ENCODE measurements at regions not wholly inside any gene's neighbourhood (a gene's known extent, or its start where the extent isn't known, plus 50 kb on each side); places are given as distances from the start of the nearest gene placed in this dataset.

GRCh38 chr1:93758842-93759515 lies 77.3 kb upstream of the BCAR3 start (continued):
- TF ChIP-seq CTCF (IDR thresholded peaks at IDR 0.05; ENCODE audit: poor library complexity, severe bottlenecking): no peak
- no peak for TF ChIP-seq TAF1 (IDR thresholded peaks at IDR 0.05; ENCODE audit: low read depth)

GRCh38 chr1:93757256-93758036 lies 75.8 kb upstream of the BCAR3 start:
- H3K9me2 ChIP-seq (ENCODE audit: insufficient read depth, low read length): no peaks in the 10 kb centered on the region
- no peak overlapping the region for H3K4me3 ChIP-seq (ENCODE audit: low read length)
- H4K20me1 ChIP-seq (ENCODE audit: insufficient read depth): no peaks in the 10 kb centered on the region
- H3K36me3 ChIP-seq (ENCODE audit: insufficient read depth, low read length): no peaks in the 10 kb centered on the region
- no peaks in the 10 kb centered on the region for H3F3A ChIP-seq (ENCODE audit: insufficient read depth, low read length, poor library complexity, severe bottlenecking)
- no peak overlapping the region for H3K9ac ChIP-seq (ENCODE audit: low read length)
- no peak overlapping the region for H3K4me2 ChIP-seq (ENCODE audit: low read length)
- no peaks in the 10 kb centered on the region for H3K9me3 ChIP-seq (ENCODE audit: low read length)
- no peaks in the 10 kb centered on the region for H3K79me2 ChIP-seq (replicated peaks; ENCODE audit: insufficient read depth, low read length)
- no peak overlapping the region for H3K27ac ChIP-seq (ENCODE audit: low read length)
- H2AFZ ChIP-seq (ENCODE audit: low read depth, low read length): no peak overlapping the region
- TF ChIP-seq EP300 (conservative IDR thresholded peaks at IDR 0.05; ENCODE audit: poor library complexity, severe bottlenecking) (no peak), MXI1 (conservative IDR thresholded peaks at IDR 0.05; ENCODE audit: poor library complexity, severe bottlenecking) (no peak), EZH2 (IDR thresholded peaks at IDR 0.05; ENCODE audit: borderline replicate concordance, insufficient read depth, low read length, poor library complexity, severe bottlenecking) (no peak), RAD21 (conservative IDR thresholded peaks at IDR 0.05) (no peak), POLR2AphosphoS5 (IDR thresholded peaks at IDR 0.05) (no peak), REST (IDR thresholded peaks at IDR 0.05; ENCODE audit: borderline replicate concordance) (no peak), CTCF (IDR thresholded peaks at IDR 0.05; ENCODE audit: poor library complexity, severe bottlenecking) (no peak), TAF1 (IDR thresholded peaks at IDR 0.05; ENCODE audit: low read depth) (no peak), SMC3 (conservative IDR thresholded peaks at IDR 0.05; ENCODE audit: poor library complexity) (no peak)
- H3K27me3 ChIP-seq (ENCODE audit: insufficient read depth, low read depth, low read length): no peaks in the 10 kb centered on the region

All from neural cell (in vitro differentiated cells).